Ovary (tissue), 7 donors: ENCODE measurements at regions not wholly inside any gene's neighbourhood (a gene's known extent, or its start where the extent isn't known, plus 50 kb on each side); places are given as distances from the start of the nearest gene placed in this dataset.

Source experiments
- DNase-seq, 5 donors: peaks; one replicate each; pipeline ENCODE4 v3.0.0-alpha.2; 2019 to 2020
- H3K27ac ChIP-seq, 2 donors: fragments of 200-600 bp; one replicate each; pipeline versions ENCODE4 v1.5.1 to v1.8.0; 2019 to 2022
- H3K27me3 ChIP-seq: fragments of 200-600 bp; one replicate; pipeline ENCODE4 v1.8.0; 2022
- H3K36me3 ChIP-seq: fragments of 200-600 bp; sonication (generic); one replicate; pipeline ENCODE4 v1.5.1; 2019
- H3K4me1 ChIP-seq: one replicate; pipeline ENCODE4 v1.8.1; 2013; ENCODE audit warnings: mild to moderate bottlenecking, moderate library complexity; ENCODE audit not compliant: insufficient read depth
- H3K4me3 ChIP-seq: fragments of 200-600 bp; sonication (generic); one replicate; pipeline ENCODE4 v1.5.1; 2017
- H3K9me3 ChIP-seq, 2 donors: fragments of 200-600 bp in 1 of 2; sonication (generic) in 1 of 2; one replicate each; pipeline versions ENCODE4 v1.5.1 to v1.8.1; 2013 to 2019; ENCODE audit warnings: mild to moderate bottlenecking in 1 of 2, moderate library complexity in 1 of 2
- CTCF ChIP-seq, 3 donors: fragments of 450-650 bp in 2 of 3; fragments of 200-600 bp in 1 of 3; IDR thresholded peaks; one replicate each; pipeline versions ENCODE4 v1.5.1 to v1.8.0; 2016 to 2022; ENCODE audit warnings: antibody characterized with exemption in 3 of 3, mild to moderate bottlenecking in 1 of 3
- EP300 ChIP-seq: sonication (generic); formaldehyde crosslinking; IDR thresholded peaks from one replicate; pipeline ENCODE4 v1.6.1; 2017; ENCODE audit warnings: antibody characterized with exemption
- POLR2A ChIP-seq: fragments of 450-650 bp; IDR thresholded peaks from one replicate; pipeline ENCODE4 v1.6.1; 2017; ENCODE audit warnings: antibody characterized with exemption, mild to moderate bottlenecking, moderate library complexity
- WGBS, 3 donors: extraction: QIAGEN DNeasy Blood & Tissue Kit in 1 of 3; methylation state at CpG; one replicate each; pipeline versions ENCODE4 v1.1.5 to v1.1.7; 2013 to 2017; 5-methylcytosine and 5-hydroxymethylcytosine counted together
- intact Hi-C, 4 donors: fragments of 100-400 bp; cut with DNase I; formaldehyde crosslinking; loops; one replicate each; pipeline versions ENCODE4 v1.11.0 to v1.15.1; 2022 to 2023
- donor health status: DM: no; HTN: no; CAD: no; lungs with moderate emphysema.
- donor health status: DM: no; HTN: no; CAD: no.
- donor health status: Bipolar disorder and iron deficiency.
- donor health status: DM: no; HTN: no; CAD: no.
- donor health status: DM: yes; HTN: yes; CAD: no.

GRCh38 chr6:56764081-56764566 is 121.4 kb upstream of the DST start:
- H3K9me3 ChIP-seq = no peaks in the 10 kb centered on the region
- no peak overlapping the region for H3K4me3 ChIP-seq
- peaks cover 8% of the 10 kb centered on the region for H3K4me1 ChIP-seq
- H3K27me3 ChIP-seq = no peaks in the 10 kb centered on the region
- no peak for TF ChIP-seq CTCF (IDR thresholded peaks at IDR 0.05)
- no peak for TF ChIP-seq EP300
- no peak for TF ChIP-seq POLR2A
- DNase-seq = no peak
- 46 to 59% (median 48%) methylated on average over 3 of the region's 3 CpGs for WGBS, 3 donors
- H3K27ac ChIP-seq = no peak overlapping the region
- intact Hi-C loops = no loop called here
- no peaks in the 10 kb centered on the region for H3K36me3 ChIP-seq

GRCh38 chr6:56761651-56762050 is 119.0 kb upstream of the DST start:
- Histone ChIP-seq H3K27me3 (no peaks in the 10 kb centered on the region), H3K27ac (no peak overlapping the region)
- TF ChIP-seq CTCF (IDR thresholded peaks at IDR 0.05) (no peak), EP300 (no peak), POLR2A (no peak)

GRCh38 chr6:56760842-56761241 is 118.2 kb upstream of the DST start:
- intact Hi-C loops = no loop called here
- Histone ChIP-seq H3K27me3 (no peaks in the 10 kb centered on the region), H3K4me3 (no peak overlapping the region), H3K4me1 (peaks cover 9% of the 10 kb centered on the region), H3K9me3 (no peaks in the 10 kb centered on the region), H3K27ac (no peak overlapping the region), H3K36me3 (no peaks in the 10 kb centered on the region)
- TF ChIP-seq POLR2A (no peak), EP300 (no peak), CTCF (IDR thresholded peaks at IDR 0.05) (no peak)
- DNase-seq = no peak
- 76 to 85% (median 78%) methylated on average over 1 of the region's 1 CpG for WGBS, 3 donors

More at GRCh38 chr6:56761651-56762050, 119.0 kb upstream of the DST start:
- Histone ChIP-seq H3K4me3 (no peak overlapping the region), H3K4me1 (peaks cover 8% of the 10 kb centered on the region), H3K36me3 (no peaks in the 10 kb centered on the region), H3K9me3 (no peaks in the 10 kb centered on the region)
- WGBS, 3 donors = 84 to 95% (median 93%) methylated on average over 1 of the region's 1 CpG
- intact Hi-C loops = no loop called here
- no peak for DNase-seq

- no peak for DNase-seq
- no peaks in the 10 kb centered on the region for H3K36me3 ChIP-seq
- H3K4me3 ChIP-seq = no peak overlapping the region
- H3K27me3 ChIP-seq = no peaks in the 10 kb centered on the region
- WGBS, 3 donors = 77 to 84% (median 80%) methylated on average over 2 of the region's 2 CpGs
- peaks cover 8% of the 10 kb centered on the region for H3K4me1 ChIP-seq
- intact Hi-C loops = no loop called here
- TF ChIP-seq EP300 = no peak
- TF ChIP-seq CTCF (IDR thresholded peaks at IDR 0.05) = no peak
- no peak for TF ChIP-seq POLR2A
- H3K9me3 ChIP-seq = no peaks in the 10 kb centered on the region
- no peak overlapping the region for H3K27ac ChIP-seq
Measured at GRCh38 chr6:56759521-56759920, 116.8 kb upstream of the DST start.
